SK-N-SH (cell line): ENCODE measurements at regions not wholly inside any gene's neighbourhood (a gene's known extent, or its start where the extent isn't known, plus 50 kb on each side); places are given as distances from the start of the nearest gene placed in this dataset.

Source experiments
- CTCF ChIA-PET: fragments of 300-600, 350-600 bp; formaldehyde crosslinking; extraction: SDS; loops from one replicate; lab custom pipeline; 2021; lab: Yijun Ruan, JAX
- POLR2A ChIA-PET: fragments of 350-600 bp; sonication (Branson Sonifier 250); formaldehyde crosslinking; extraction: SDS; loops from one replicate; lab custom pipeline; 2020; ENCODE audit warnings: antibody characterized with exemption, inconsistent platforms; lab: Yijun Ruan, JAX
- DNase-seq: peaks from one replicate; pipeline ENCODE4 v3.0.0; 2012
- H2AFZ ChIP-seq: fragments of 200-600 bp; sonication (generic); 2 replicates; pipeline ENCODE4 v1.8.1; 2016; ENCODE audit warnings: antibody characterized with exemption, mild to moderate bottlenecking, low read depth
- H3F3A ChIP-seq: fragments of 200-600 bp; sonication (generic); replicated peaks from 2 replicates; pipeline ENCODE3; 2016; ENCODE audit warnings: antibody characterized with exemption, mild to moderate bottlenecking; ENCODE audit not compliant: insufficient read depth
- H3K27ac ChIP-seq, 2 experiments: fragments of 200-500 bp in 1 of 2; fragments of 200-600 bp in 1 of 2; sonication (Bioruptor generic) in 1 of 2; sonication (generic), shearing (Covaris generic) in 1 of 2; 2 replicates each; pipeline versions ENCODE4 v1.5.1 to v1.6.1; 2014 to 2016; ENCODE audit warnings: low read depth in 2 of 2, inconsistent platforms in 1 of 2, low read length in 1 of 2, mild to moderate bottlenecking in 1 of 2, mixed read lengths in 1 of 2
- H3K27me3 ChIP-seq: fragments of 200-600 bp; sonication (generic), shearing (Covaris generic); 2 replicates; pipeline ENCODE4 v1.6.1; 2016; ENCODE audit warnings: mixed run types; ENCODE audit not compliant: insufficient read depth
- H3K36me3 ChIP-seq, 2 experiments: fragments of 200-500 bp in 1 of 2; fragments of 200-600 bp in 1 of 2; sonication (Bioruptor generic) in 1 of 2; sonication (generic) in 1 of 2; replicated peaks in 1 of 2; 2 replicates each; pipeline versions ENCODE3 to v1.5.1; 2014 to 2016; ENCODE audit warnings: low read length in 1 of 2, mild to moderate bottlenecking in 1 of 2; ENCODE audit not compliant: insufficient read depth in 2 of 2, control insufficient read depth in 1 of 2
- H3K4me1 ChIP-seq, 2 experiments: fragments of 200-500 bp in 1 of 2; fragments of 200-600 bp in 1 of 2; sonication (Bioruptor generic) in 1 of 2; sonication (generic), shearing (Covaris generic) in 1 of 2; 2 replicates each; pipeline versions ENCODE4 v1.5.1 to v1.6.1; 2014 to 2016; ENCODE audit warnings: low read depth in 1 of 2, low read length in 1 of 2, mixed run types in 1 of 2; ENCODE audit not compliant: insufficient read depth in 2 of 2, control insufficient read depth in 1 of 2
- H3K4me2 ChIP-seq: fragments of 200-600 bp; sonication (generic), shearing (Covaris generic); 2 replicates; pipeline ENCODE4 v1.6.1; 2017; ENCODE audit warnings: mixed run types
- H3K4me3 ChIP-seq, 2 experiments: fragments of 200-500 bp in 1 of 2; fragments of 200-600 bp in 1 of 2; sonication (Bioruptor generic) in 1 of 2; sonication (generic), shearing (Covaris generic) in 1 of 2; 2 replicates each; pipeline versions ENCODE4 v1.5.1 to v1.8.1; 2014 to 2016; ENCODE audit warnings: low read depth in 2 of 2, inconsistent platforms in 1 of 2, low read length in 1 of 2, mild to moderate bottlenecking in 1 of 2, mixed read lengths in 1 of 2, moderate library complexity in 1 of 2
- H3K79me2 ChIP-seq: fragments of 200-600 bp; sonication (generic); 2 replicates; pipeline ENCODE4 v1.8.1; 2017; ENCODE audit warnings: mild to moderate bottlenecking; ENCODE audit not compliant: insufficient read depth
- H3K9ac ChIP-seq: fragments of 200-600 bp; sonication (generic); 2 replicates; pipeline ENCODE4 v1.6.1; 2017; ENCODE audit warnings: mixed run types
- H3K9me2 ChIP-seq: fragments of 200-600 bp; sonication (generic); 2 replicates; pipeline ENCODE4 v1.6.1; 2017; ENCODE audit warnings: mixed run types
- H3K9me3 ChIP-seq: fragments of 200-600 bp; sonication (generic); 2 replicates; pipeline ENCODE4 v1.6.1; 2017; ENCODE audit warnings: mixed run types, mild to moderate bottlenecking, moderate library complexity
- H4K20me1 ChIP-seq: fragments of 200-600 bp; sonication (generic); 2 replicates; pipeline ENCODE4 v1.6.1; 2017; ENCODE audit warnings: mild to moderate bottlenecking, mixed run types; ENCODE audit not compliant: insufficient read depth
- EP300 ChIP-seq, 2 experiments: IDR thresholded peaks; 2 replicates each; pipeline versions ENCODE4 v1.4.0 to v1.6.1; 2012; ENCODE audit warnings: borderline replicate concordance in 1 of 2, low read depth in 1 of 2, low read length in 1 of 2
- FOSL2 ChIP-seq: IDR thresholded peaks from 2 replicates; pipeline ENCODE4 v1.4.0; 2012; ENCODE audit warnings: low read depth, mild to moderate bottlenecking, moderate library complexity, borderline replicate concordance
- FOXJ3 ChIP-seq: sonication (generic); formaldehyde crosslinking; IDR thresholded peaks from 2 replicates; pipeline ENCODE4 v1.5.1; 2020; ENCODE audit warnings: mild to moderate bottlenecking, missing genetic modification reagents
- FOXM1 ChIP-seq: IDR thresholded peaks from 2 replicates; pipeline ENCODE4 v1.4.0; 2012; ENCODE audit warnings: low read depth, mild to moderate bottlenecking
- GATA2 ChIP-seq: sonication (generic); formaldehyde crosslinking; IDR thresholded peaks from 2 replicates; pipeline ENCODE4 v1.5.0; 2020; ENCODE audit warnings: mild to moderate bottlenecking, missing genetic modification reagents
- JUND ChIP-seq: IDR thresholded peaks from 2 replicates; pipeline ENCODE4 v1.4.0; 2012
- MEF2A ChIP-seq: IDR thresholded peaks from 2 replicates; pipeline ENCODE4 v1.4.0; 2012; ENCODE audit warnings: low read depth, borderline replicate concordance
- NRF1 ChIP-seq: IDR thresholded peaks from 2 replicates; pipeline ENCODE4 v1.6.1; 2012; ENCODE audit warnings: low read depth, mild to moderate bottlenecking, low read length
- POLR2AphosphoS5 ChIP-seq: IDR thresholded peaks from 2 replicates; pipeline ENCODE4 v1.6.1; 2012; ENCODE audit warnings: low read depth, low read length
- RFX5 ChIP-seq: IDR thresholded peaks from 2 replicates; pipeline ENCODE4 v1.6.1; 2012; ENCODE audit warnings: mild to moderate bottlenecking, improper control_type of control experiment, low read length
- SMC3 ChIP-seq: IDR thresholded peaks from 2 replicates; pipeline ENCODE4 v1.6.1; 2012; ENCODE audit warnings: low read depth, low read length, improper control_type of control experiment
- TEAD4 ChIP-seq: IDR thresholded peaks from 2 replicates; pipeline ENCODE4 v1.4.0; 2012; ENCODE audit warnings: mild to moderate bottlenecking, borderline replicate concordance; ENCODE audit not compliant: insufficient read depth
- WGBS: methylation state at CpG from one replicate; pipeline ENCODE4 v1.1.6; 2017; ENCODE audit warnings: low lambda C conversion rate; 5-methylcytosine and 5-hydroxymethylcytosine counted together
- TF ChIP-seq, protein P1 (sequence below): IDR thresholded peaks from 2 replicates; pipeline ENCODE4 v1.4.0; 2012; ENCODE audit warnings: low read depth
- TF ChIP-seq, protein P2 (sequence below): IDR thresholded peaks from 2 replicates; pipeline ENCODE4 v1.4.0; 2012; ENCODE audit warnings: low read depth, borderline replicate concordance
- TF ChIP-seq, protein P3 (sequence below): IDR thresholded peaks from 2 replicates; pipeline ENCODE4 v1.6.1; 2012; ENCODE audit warnings: mild to moderate bottlenecking, low read depth, low read length, moderate library complexity
- TF ChIP-seq, protein P4 (sequence below): fragments of 150-350 bp; IDR thresholded peaks from 2 replicates; pipeline ENCODE4 v1.6.1; 2016; ENCODE audit warnings: mild to moderate bottlenecking, low read depth, low read length
- TF ChIP-seq, protein P5 (sequence below): IDR thresholded peaks from 2 replicates; pipeline ENCODE4 v1.4.0; 2012; ENCODE audit warnings: low read depth, borderline replicate concordance
- TF ChIP-seq, protein P6 (sequence below): IDR thresholded peaks from 2 replicates; pipeline ENCODE4; 2012

DNA sequence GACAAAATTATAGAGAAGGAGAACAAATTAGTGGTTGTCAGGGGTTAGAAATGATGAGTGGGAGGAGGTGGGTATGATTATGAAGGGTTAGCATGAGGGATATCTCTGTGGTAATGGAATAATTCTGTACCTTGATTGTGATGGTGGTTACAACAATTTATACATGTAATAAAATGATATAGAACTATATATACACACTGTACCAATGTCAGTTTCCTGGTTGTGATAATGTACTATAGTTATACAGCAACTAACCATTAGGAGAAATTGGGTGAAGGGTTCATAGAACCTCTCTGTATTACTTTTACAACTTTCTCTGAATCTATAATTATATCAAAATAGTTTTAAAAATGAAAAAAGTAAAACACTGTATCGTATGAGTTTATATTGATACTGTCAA lies 148.1 kb downstream of the ZNF621 start:
- POLR2A ChIA-PET = no interaction called here
- no peak overlapping the region for H3K9ac ChIP-seq
- TF ChIP-seq SMC3 (no peak), FOXJ3 (CRISPR knock-in tag) (no peak), TEAD4 (no peak), NRF1 (no peak), MEF2A (no peak), FOSL2 (no peak), RFX5 (no peak), FOXM1 (no peak), EP300 (IDR thresholded peaks at IDR 0.05; ENCODE audit: borderline replicate concordance in 1 of 2, low read depth in 1 of 2, low read length in 1 of 2) (no peak), GATA2 (CRISPR knock-in tag) (no peak), JUND (no peak), POLR2AphosphoS5 (no peak)
- TF ChIP-seq, protein P1, sequence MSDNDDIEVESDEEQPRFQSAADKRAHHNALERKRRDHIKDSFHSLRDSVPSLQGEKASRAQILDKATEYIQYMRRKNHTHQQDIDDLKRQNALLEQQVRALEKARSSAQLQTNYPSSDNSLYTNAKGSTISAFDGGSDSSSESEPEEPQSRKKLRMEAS = no peak
- TF ChIP-seq, protein P2, sequence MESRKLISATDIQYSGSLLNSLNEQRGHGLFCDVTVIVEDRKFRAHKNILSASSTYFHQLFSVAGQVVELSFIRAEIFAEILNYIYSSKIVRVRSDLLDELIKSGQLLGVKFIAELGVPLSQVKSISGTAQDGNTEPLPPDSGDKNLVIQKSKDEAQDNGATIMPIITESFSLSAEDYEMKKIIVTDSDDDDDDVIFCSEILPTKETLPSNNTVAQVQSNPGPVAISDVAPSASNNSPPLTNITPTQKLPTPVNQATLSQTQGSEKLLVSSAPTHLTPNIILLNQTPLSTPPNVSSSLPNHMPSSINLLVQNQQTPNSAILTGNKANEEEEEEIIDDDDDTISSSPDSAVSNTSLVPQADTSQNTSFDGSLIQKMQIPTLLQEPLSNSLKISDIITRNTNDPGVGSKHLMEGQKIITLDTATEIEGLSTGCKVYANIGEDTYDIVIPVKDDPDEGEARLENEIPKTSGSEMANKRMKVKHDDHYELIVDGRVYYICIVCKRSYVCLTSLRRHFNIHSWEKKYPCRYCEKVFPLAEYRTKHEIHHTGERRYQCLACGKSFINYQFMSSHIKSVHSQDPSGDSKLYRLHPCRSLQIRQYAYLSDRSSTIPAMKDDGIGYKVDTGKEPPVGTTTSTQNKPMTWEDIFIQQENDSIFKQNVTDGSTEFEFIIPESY = no peak
- TF ChIP-seq, protein P3, sequence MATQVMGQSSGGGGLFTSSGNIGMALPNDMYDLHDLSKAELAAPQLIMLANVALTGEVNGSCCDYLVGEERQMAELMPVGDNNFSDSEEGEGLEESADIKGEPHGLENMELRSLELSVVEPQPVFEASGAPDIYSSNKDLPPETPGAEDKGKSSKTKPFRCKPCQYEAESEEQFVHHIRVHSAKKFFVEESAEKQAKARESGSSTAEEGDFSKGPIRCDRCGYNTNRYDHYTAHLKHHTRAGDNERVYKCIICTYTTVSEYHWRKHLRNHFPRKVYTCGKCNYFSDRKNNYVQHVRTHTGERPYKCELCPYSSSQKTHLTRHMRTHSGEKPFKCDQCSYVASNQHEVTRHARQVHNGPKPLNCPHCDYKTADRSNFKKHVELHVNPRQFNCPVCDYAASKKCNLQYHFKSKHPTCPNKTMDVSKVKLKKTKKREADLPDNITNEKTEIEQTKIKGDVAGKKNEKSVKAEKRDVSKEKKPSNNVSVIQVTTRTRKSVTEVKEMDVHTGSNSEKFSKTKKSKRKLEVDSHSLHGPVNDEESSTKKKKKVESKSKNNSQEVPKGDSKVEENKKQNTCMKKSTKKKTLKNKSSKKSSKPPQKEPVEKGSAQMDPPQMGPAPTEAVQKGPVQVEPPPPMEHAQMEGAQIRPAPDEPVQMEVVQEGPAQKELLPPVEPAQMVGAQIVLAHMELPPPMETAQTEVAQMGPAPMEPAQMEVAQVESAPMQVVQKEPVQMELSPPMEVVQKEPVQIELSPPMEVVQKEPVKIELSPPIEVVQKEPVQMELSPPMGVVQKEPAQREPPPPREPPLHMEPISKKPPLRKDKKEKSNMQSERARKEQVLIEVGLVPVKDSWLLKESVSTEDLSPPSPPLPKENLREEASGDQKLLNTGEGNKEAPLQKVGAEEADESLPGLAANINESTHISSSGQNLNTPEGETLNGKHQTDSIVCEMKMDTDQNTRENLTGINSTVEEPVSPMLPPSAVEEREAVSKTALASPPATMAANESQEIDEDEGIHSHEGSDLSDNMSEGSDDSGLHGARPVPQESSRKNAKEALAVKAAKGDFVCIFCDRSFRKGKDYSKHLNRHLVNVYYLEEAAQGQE = no peak
- TF ChIP-seq, protein P4, sequence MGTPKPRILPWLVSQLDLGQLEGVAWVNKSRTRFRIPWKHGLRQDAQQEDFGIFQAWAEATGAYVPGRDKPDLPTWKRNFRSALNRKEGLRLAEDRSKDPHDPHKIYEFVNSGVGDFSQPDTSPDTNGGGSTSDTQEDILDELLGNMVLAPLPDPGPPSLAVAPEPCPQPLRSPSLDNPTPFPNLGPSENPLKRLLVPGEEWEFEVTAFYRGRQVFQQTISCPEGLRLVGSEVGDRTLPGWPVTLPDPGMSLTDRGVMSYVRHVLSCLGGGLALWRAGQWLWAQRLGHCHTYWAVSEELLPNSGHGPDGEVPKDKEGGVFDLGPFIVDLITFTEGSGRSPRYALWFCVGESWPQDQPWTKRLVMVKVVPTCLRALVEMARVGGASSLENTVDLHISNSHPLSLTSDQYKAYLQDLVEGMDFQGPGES = no peak
- TF ChIP-seq, protein P5, sequence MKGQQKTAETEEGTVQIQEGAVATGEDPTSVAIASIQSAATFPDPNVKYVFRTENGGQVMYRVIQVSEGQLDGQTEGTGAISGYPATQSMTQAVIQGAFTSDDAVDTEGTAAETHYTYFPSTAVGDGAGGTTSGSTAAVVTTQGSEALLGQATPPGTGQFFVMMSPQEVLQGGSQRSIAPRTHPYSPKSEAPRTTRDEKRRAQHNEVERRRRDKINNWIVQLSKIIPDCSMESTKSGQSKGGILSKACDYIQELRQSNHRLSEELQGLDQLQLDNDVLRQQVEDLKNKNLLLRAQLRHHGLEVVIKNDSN = no peak
- TF ChIP-seq, protein P6, sequence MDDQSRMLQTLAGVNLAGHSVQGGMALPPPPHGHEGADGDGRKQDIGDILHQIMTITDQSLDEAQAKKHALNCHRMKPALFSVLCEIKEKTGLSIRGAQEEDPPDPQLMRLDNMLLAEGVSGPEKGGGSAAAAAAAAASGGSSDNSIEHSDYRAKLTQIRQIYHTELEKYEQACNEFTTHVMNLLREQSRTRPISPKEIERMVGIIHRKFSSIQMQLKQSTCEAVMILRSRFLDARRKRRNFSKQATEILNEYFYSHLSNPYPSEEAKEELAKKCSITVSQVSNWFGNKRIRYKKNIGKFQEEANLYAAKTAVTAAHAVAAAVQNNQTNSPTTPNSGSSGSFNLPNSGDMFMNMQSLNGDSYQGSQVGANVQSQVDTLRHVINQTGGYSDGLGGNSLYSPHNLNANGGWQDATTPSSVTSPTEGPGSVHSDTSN = no peak

More for the DNA sequence above, 148.1 kb downstream of the ZNF621 start:
- Histone ChIP-seq H3K4me1 (no peaks in the 10 kb centered on the region), H3K9me3 (no peaks in the 10 kb centered on the region), H3K36me3 (no peaks in the 10 kb centered on the region), H3K4me3 (no peak overlapping the region), H3F3A (no peaks in the 10 kb centered on the region), H3K4me2 (no peak overlapping the region), H3K27me3 (no peaks in the 10 kb centered on the region), H3K27ac (no peak overlapping the region), H3K79me2 (no peaks in the 10 kb centered on the region), H3K9me2 (no peaks in the 10 kb centered on the region), H4K20me1 (no peaks in the 10 kb centered on the region), H2AFZ (no peak overlapping the region)
- no peak for DNase-seq
- WGBS = 24% methylated on average over 1 of the region's 1 CpG
- CTCF ChIA-PET = no interaction called here
